HUES48 (cell line): ENCODE measurements at regions not wholly inside any gene's neighbourhood (a gene's known extent, or its start where the extent isn't known, plus 50 kb on each side); places are given as distances from the start of the nearest gene placed in this dataset.

Experiments
- H3K27ac ChIP-seq: one replicate; pipeline ENCODE4 v1.7.0; 2013; ENCODE audit warnings: low read depth, low read length, inconsistent platforms
- H3K27me3 ChIP-seq: 2 replicates; pipeline ENCODE4 v1.6.1; 2013; ENCODE audit warnings: mild to moderate bottlenecking, low read length; ENCODE audit not compliant: control insufficient read depth, insufficient read depth
- H3K36me3 ChIP-seq: 2 replicates; pipeline ENCODE4 v1.6.1; 2013; ENCODE audit warnings: low read length; ENCODE audit not compliant: control insufficient read depth, insufficient read depth
- H3K4me1 ChIP-seq: 2 replicates; pipeline ENCODE4 v1.6.1; 2013; ENCODE audit warnings: mild to moderate bottlenecking, low read length; ENCODE audit not compliant: control insufficient read depth, insufficient read depth
- H3K4me3 ChIP-seq: 2 replicates; pipeline ENCODE4 v1.5.1; 2013; ENCODE audit warnings: mild to moderate bottlenecking, low read depth, low read length
- H3K9ac ChIP-seq: 2 replicates; pipeline ENCODE4 v1.6.1; 2013; ENCODE audit warnings: mild to moderate bottlenecking, low read depth, low read length, moderate library complexity
- H3K9me3 ChIP-seq: 2 replicates; pipeline ENCODE4 v1.6.1; 2013; ENCODE audit warnings: low read length; ENCODE audit not compliant: control insufficient read depth, insufficient read depth

DNA sequence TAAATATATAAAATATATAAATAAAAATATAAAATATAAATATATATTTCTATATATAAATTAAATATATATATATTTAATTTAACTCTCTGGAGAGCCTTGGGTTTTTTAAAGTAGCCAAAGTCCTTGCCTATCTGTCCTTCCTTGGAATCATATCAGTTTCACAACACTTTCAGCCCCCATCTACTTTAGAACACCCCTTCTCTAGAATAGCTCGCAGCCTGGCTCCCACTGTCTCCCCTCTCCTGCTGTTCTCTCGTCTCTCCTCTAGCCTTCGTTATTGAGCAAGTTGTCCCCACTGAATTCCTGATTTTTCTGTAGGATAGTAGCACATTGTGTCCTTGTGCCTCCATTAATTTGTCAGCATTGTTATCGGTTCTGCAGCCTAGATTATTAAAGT lies 677.0 kb downstream of the RNF144A start:
- H3K4me3 ChIP-seq, result no peak overlapping the region
- H3K36me3 ChIP-seq, result no peaks in the 10 kb centered on the region
- H3K27me3 ChIP-seq, result no peaks in the 10 kb centered on the region
- no peaks in the 10 kb centered on the region for H3K4me1 ChIP-seq
- H3K27ac ChIP-seq, result no peak overlapping the region
- no peak overlapping the region for H3K9ac ChIP-seq
- H3K9me3 ChIP-seq, result no peaks in the 10 kb centered on the region

DNA sequence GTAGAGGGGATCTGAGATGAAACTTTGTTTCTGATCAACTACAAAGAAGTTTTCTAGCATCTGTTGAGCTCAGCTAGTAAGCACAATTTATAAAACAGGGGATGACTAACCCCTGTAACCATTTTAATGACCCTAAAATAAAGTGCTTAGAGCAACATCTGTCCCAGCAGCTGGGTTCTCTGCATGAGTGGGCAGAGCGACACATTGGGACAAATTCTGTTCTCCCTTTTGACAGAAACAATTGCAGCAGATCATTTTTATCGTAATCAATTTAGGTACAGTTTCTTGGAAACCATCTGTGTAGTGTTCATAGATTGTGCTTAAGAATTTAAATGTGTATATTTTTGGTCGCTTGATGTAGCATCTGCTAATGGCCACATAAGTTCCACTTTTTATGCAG lies 678.0 kb downstream of the RNF144A start:
- Histone ChIP-seq H3K36me3 (no peaks in the 10 kb centered on the region), H3K9ac (no peak overlapping the region), H3K27me3 (no peaks in the 10 kb centered on the region), H3K4me3 (no peak overlapping the region), H3K27ac (no peak overlapping the region), H3K9me3 (no peaks in the 10 kb centered on the region), H3K4me1 (no peaks in the 10 kb centered on the region)

GRCh38 chr2:7598402-7598801 lies 681.2 kb downstream of the RNF144A start:
- H3K27me3 ChIP-seq, result no peaks in the 10 kb centered on the region
- H3K4me1 ChIP-seq, result no peaks in the 10 kb centered on the region
- no peaks in the 10 kb centered on the region for H3K36me3 ChIP-seq
- H3K9ac ChIP-seq, result no peak overlapping the region
- H3K27ac ChIP-seq, result no peak overlapping the region
- H3K9me3 ChIP-seq, result no peaks in the 10 kb centered on the region
- no peak overlapping the region for H3K4me3 ChIP-seq

DNA sequence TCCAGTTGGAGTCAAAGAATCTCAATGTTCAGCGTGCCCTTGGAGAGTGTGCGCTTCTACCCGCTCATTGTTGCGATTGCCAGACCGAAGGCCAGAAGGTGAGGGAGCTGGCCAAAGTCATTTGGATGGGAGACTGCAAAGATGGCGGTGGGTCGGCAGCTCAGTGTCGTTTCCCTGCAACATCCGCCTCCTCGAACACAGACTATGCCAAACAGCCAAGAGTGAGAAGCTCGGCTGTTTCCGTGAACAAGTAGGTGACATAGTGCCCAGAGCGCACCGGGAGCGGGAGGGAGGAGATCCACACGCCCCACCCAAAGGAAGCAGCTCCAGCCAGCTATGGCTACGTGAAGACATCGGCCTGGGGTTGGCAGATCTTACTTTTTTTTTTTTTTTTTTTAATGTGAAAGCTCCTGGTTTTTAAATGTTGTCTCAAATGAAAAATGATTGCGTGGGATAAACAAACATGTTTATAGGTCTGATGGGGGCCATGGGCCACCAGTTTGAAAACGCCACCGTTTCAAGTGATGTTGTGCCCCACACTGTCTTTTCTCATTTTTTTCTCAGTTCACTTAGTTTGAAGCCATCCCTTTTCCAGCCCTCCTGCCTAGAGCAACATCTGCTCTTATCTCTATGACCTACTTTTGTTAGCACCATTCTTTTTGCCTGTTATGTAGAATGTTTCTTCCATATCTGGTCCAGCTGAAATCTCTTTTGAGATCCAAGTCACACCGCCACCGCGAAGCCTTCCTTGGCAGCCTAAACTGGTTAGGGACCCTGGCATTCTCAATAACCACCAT lies 682.4 kb downstream of the RNF144A start:
- Histone ChIP-seq H3K9me3 (no peaks in the 10 kb centered on the region), H3K4me1 (no peaks in the 10 kb centered on the region), H3K27ac (no peak overlapping the region), H3K9ac (no peak overlapping the region), H3K4me3 (no peak overlapping the region), H3K36me3 (no peaks in the 10 kb centered on the region), H3K27me3 (no peaks in the 10 kb centered on the region)

DNA sequence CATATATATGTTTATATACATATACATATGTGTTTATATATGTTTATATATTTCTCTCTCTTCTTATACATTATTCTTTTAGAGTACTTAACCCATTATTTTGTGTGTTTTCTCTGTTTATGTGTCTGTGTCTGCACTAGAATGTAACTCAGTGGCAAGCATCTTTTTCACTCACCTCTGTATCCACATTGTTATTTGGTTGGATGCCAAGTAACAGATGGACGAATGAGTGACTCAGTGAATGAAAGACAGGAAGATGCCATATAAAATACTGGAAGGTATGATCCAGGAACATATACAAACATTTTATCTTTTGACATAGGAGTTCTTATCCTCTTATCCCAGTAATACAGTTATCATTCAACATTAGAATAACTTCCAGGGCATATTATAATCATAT lies 684.8 kb downstream of the RNF144A start:
- Histone ChIP-seq H3K4me1 (no peaks in the 10 kb centered on the region), H3K9me3 (no peaks in the 10 kb centered on the region), H3K27me3 (no peaks in the 10 kb centered on the region), H3K27ac (no peak overlapping the region), H3K4me3 (no peak overlapping the region), H3K36me3 (no peaks in the 10 kb centered on the region), H3K9ac (no peak overlapping the region)

DNA sequence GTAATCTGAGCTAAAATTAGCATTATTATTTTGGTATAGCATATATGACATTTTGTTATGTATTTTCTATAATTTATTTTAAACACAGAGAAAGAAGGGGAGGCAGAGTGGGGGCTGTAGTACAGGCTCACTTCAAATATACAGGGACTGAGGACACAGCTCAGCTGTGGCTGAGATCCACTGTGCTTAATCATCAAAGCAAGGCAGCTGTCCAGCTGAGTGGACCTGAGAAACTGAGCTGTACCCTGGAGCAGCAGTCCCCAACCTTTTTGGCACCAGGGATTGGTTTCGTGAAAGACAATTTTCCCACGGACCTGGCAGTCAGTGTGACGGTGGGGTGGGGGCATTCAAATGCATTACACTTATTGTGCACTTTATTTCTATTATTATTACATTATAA lies 687.2 kb downstream of the RNF144A start:
- H3K4me3 ChIP-seq, result no peak overlapping the region
- H3K27ac ChIP-seq, result no peak overlapping the region
- no peaks in the 10 kb centered on the region for H3K27me3 ChIP-seq
- H3K9ac ChIP-seq, result no peak overlapping the region
- H3K36me3 ChIP-seq, result no peaks in the 10 kb centered on the region
- H3K9me3 ChIP-seq, result no peaks in the 10 kb centered on the region
- no peaks in the 10 kb centered on the region for H3K4me1 ChIP-seq

- Histone ChIP-seq H3K9ac (no peak overlapping the region), H3K9me3 (no peaks in the 10 kb centered on the region), H3K36me3 (no peaks in the 10 kb centered on the region), H3K4me1 (no peaks in the 10 kb centered on the region), H3K27me3 (no peaks in the 10 kb centered on the region), H3K27ac (no peak overlapping the region), H3K4me3 (no peak overlapping the region)
Observed at GRCh38 chr2:7607441-7608173, 690.4 kb downstream of the RNF144A start.

GRCh38 chr2:7609556-7609955 lies 692.3 kb downstream of the RNF144A start:
- no peak overlapping the region for H3K9ac ChIP-seq
- H3K4me3 ChIP-seq, result no peak overlapping the region
- H3K9me3 ChIP-seq, result no peaks in the 10 kb centered on the region
- no peaks in the 10 kb centered on the region for H3K36me3 ChIP-seq
- no peak overlapping the region for H3K27ac ChIP-seq
- H3K27me3 ChIP-seq, result no peaks in the 10 kb centered on the region
- no peaks in the 10 kb centered on the region for H3K4me1 ChIP-seq

DNA sequence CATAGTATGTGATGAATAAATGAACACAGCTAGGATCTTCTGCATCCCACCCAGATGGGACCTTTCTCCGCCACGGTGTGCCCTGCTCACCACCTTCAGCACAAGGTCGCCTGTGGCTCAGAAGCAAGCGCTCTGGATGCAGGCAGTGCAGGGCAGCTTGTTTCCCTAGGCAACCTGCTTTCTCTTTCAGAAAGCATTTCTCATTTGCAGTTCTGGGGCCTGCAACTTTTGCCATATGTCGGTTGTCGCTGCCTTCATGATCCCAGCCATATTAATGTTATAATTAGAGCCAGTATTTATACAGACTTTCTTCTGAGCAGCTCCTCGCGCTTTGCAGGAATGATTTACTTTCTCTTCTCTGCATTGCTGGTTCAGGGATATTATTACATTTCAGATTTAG lies 692.8 kb downstream of the RNF144A start:
- no peaks in the 10 kb centered on the region for H3K27me3 ChIP-seq
- no peaks in the 10 kb centered on the region for H3K4me1 ChIP-seq
- H3K9ac ChIP-seq, result no peak overlapping the region
- no peaks in the 10 kb centered on the region for H3K9me3 ChIP-seq
- H3K4me3 ChIP-seq, result no peak overlapping the region
- H3K36me3 ChIP-seq, result no peaks in the 10 kb centered on the region
- H3K27ac ChIP-seq, result no peak overlapping the region

DNA sequence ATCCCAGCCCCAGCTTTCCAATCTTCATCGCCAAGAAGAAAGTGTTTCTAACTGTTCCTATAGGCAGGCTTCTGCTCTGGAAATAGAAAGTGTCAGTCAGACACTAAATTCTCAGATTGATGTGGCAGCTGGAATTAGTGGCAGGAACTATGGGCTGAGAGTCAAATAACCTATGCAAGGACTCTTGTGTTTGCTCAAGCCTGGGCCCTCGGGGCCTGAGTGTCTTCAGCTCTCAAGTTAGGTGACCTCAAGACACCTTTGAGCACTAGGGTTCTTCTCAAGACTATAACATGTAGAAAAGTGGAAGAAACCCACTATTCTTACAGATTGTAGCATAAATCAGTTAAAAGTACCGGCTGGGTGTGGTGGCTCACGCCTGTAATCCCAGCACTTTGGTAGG lies 694.5 kb downstream of the RNF144A start:
- Histone ChIP-seq H3K9ac (no peak overlapping the region), H3K4me1 (0 out of 2 replicates have a peak, but pooled peaks cover 4% of the 10 kb centered on the region), H3K9me3 (no peaks in the 10 kb centered on the region), H3K4me3 (no peak overlapping the region), H3K27me3 (no peaks in the 10 kb centered on the region), H3K27ac (no peak overlapping the region), H3K36me3 (no peaks in the 10 kb centered on the region)

DNA sequence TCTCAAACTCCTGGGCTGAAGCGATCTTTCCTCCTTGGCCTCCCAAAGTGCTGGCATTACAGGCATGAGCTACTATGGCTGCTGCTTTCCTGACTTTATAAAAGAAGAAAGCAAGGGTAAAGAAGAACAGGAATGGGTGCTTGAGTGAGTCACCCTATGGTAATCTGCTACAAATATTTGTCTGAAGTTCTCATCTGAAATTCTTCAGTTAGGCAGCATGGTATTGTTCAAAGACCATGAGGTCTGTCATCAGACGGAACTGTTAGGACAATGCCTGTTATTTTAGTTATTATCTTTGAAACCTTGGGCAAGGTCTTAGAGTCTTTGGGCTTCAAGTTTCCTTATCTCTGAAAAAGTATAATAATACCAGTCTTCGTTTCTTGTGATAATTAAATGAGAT lies 695.8 kb downstream of the RNF144A start:
- no peak overlapping the region for H3K9ac ChIP-seq
- H3K27me3 ChIP-seq, result no peaks in the 10 kb centered on the region
- H3K9me3 ChIP-seq, result no peaks in the 10 kb centered on the region
- no peak overlapping the region for H3K27ac ChIP-seq
- no peaks in the 10 kb centered on the region for H3K36me3 ChIP-seq
- no peak overlapping the region for H3K4me3 ChIP-seq
- H3K4me1 ChIP-seq, result 0 out of 2 replicates have a peak, but pooled peaks cover 4% of the 10 kb centered on the region
